ENCODE measurements at regions not wholly inside any gene's neighbourhood (a gene's known extent, or its start where the extent isn't known, plus 50 kb on each side); places are given as distances from the start of the nearest gene placed in this dataset.
"Not testable (repeated sequence)": the region's sequence is repeated elsewhere in the genome, so short reads cannot be mapped to it uniquely, and the experiment has no call there.

- ATAC-seq (ENCODE audit: low read depth) (no peak), DNase-seq (no peak)
- H3K4me3 ChIP-seq (ENCODE audit: control extremely low read depth in 1 of 5, extremely low read depth in 1 of 5, insufficient read depth in 1 of 5, low read depth in 2 of 5, low read length in 4 of 5): no peak overlapping the region
- H3K36me3 ChIP-seq (replicated peaks in 1 of 2; ENCODE audit: control extremely low read depth in 1 of 2, control insufficient read depth in 1 of 2, extremely low read depth in 1 of 2, insufficient read depth in 2 of 2, low read length in 1 of 2): no peaks in the 10 kb centered on the region
- H3K27me3 ChIP-seq (replicated peaks in 1 of 4; ENCODE audit: control extremely low read depth in 1 of 4, control insufficient read depth in 3 of 4, insufficient read depth in 4 of 4, low read length in 3 of 4): no peaks in the 10 kb centered on the region
- no peak overlapping the region for H2AFZ ChIP-seq (ENCODE audit: insufficient read depth, low read depth, low read length, poor library complexity, severe bottlenecking)
- H4K20me1 ChIP-seq (ENCODE audit: control insufficient read depth, insufficient read depth, low read length, poor library complexity, severe bottlenecking): no peaks in the 10 kb centered on the region
- H3K9ac ChIP-seq (ENCODE audit: low read length): no peak overlapping the region
- CTCF ChIA-PET: no interaction called here
- POLR2A ChIA-PET: no interaction called here
- WGBS (ENCODE audit: insufficient coverage): 91% methylated on average over 1 of the region's 2 CpGs
- intact Hi-C loops (cut with micrococcal nuclease): no loop called here
- H3K9me3 ChIP-seq (ENCODE audit: control extremely low read depth in 1 of 3, control insufficient read depth in 2 of 3, insufficient read depth in 1 of 3, low read length in 2 of 3): peaks cover 0 to 3% (median 0%) of the 10 kb centered on the region in 3 donors
- Mint-ChIP-seq H3K4me1 (no peaks in the 10 kb centered on the region), H3K27me3 (no peaks in the 10 kb centered on the region), H3K27ac (no peak overlapping the region), H3K4me3 (no peak overlapping the region), H3K9me3 (ENCODE audit: insufficient read depth) (no peaks in the 10 kb centered on the region)
- TF ChIP-seq EZH2 (IDR thresholded peaks at IDR 0.05; ENCODE audit: borderline replicate concordance, insufficient read depth, low read depth, low read length, poor library complexity, severe bottlenecking): no peak
- TF ChIP-seq CTCF (IDR thresholded peaks at IDR 0.05): no peak
- no peaks in the 10 kb centered on the region for H3K4me1 ChIP-seq (ENCODE audit: control insufficient read depth in 2 of 2, insufficient read depth in 2 of 2, low read length in 2 of 2)
- no peak overlapping the region for H3K27ac ChIP-seq (ENCODE audit: low read length in 2 of 2)
- no peak overlapping the region for H3K4me2 ChIP-seq (replicated peaks; ENCODE audit: low read depth, low read length, poor library complexity, severe bottlenecking)
- no peaks in the 10 kb centered on the region for H3K79me2 ChIP-seq (ENCODE audit: control insufficient read depth, insufficient read depth, low read length)
Measured at GRCh38 chr16:65244787-65245186, 122.9 kb upstream of the CDH11 start.

- ChIA-PET POLR2A (no interaction called here), CTCF (no interaction called here)
- no peak overlapping the region for H3K9ac ChIP-seq (ENCODE audit: low read length)
- H4K20me1 ChIP-seq (ENCODE audit: control insufficient read depth, insufficient read depth, low read length, poor library complexity, severe bottlenecking): no peaks in the 10 kb centered on the region
- H3K4me3 ChIP-seq (ENCODE audit: control extremely low read depth in 1 of 5, extremely low read depth in 1 of 5, insufficient read depth in 1 of 5, low read depth in 2 of 5, low read length in 4 of 5): no peak overlapping the region
- Mint-ChIP-seq H3K27ac (no peak overlapping the region), H3K4me3 (no peak overlapping the region), H3K4me1 (no peaks in the 10 kb centered on the region), H3K27me3 (no peaks in the 10 kb centered on the region), H3K9me3 (ENCODE audit: insufficient read depth) (no peaks in the 10 kb centered on the region)
- no peak overlapping the region for H3K27ac ChIP-seq (ENCODE audit: low read length in 2 of 2)
- H3K79me2 ChIP-seq (ENCODE audit: control insufficient read depth, insufficient read depth, low read length): no peaks in the 10 kb centered on the region
- H3K36me3 ChIP-seq (replicated peaks in 1 of 2; ENCODE audit: control extremely low read depth in 1 of 2, control insufficient read depth in 1 of 2, extremely low read depth in 1 of 2, insufficient read depth in 2 of 2, low read length in 1 of 2): no peaks in the 10 kb centered on the region
- DNase-seq: no peak
- intact Hi-C loops (cut with micrococcal nuclease): no loop called here
- H3K9me3 ChIP-seq (ENCODE audit: control extremely low read depth in 1 of 3, control insufficient read depth in 2 of 3, insufficient read depth in 1 of 3, low read length in 2 of 3): peaks cover 0 to 4% (median 0%) of the 10 kb centered on the region in 3 donors
- no peak overlapping the region for H3K4me2 ChIP-seq (replicated peaks; ENCODE audit: low read depth, low read length, poor library complexity, severe bottlenecking)
- ATAC-seq (ENCODE audit: low read depth): no peak
- H3K27me3 ChIP-seq (replicated peaks in 1 of 4; ENCODE audit: control extremely low read depth in 1 of 4, control insufficient read depth in 3 of 4, insufficient read depth in 4 of 4, low read length in 3 of 4): no peaks in the 10 kb centered on the region
- TF ChIP-seq EZH2 (IDR thresholded peaks at IDR 0.05; ENCODE audit: borderline replicate concordance, insufficient read depth, low read depth, low read length, poor library complexity, severe bottlenecking): no peak
- TF ChIP-seq CTCF (IDR thresholded peaks at IDR 0.05): no peak
- no peak overlapping the region for H2AFZ ChIP-seq (ENCODE audit: insufficient read depth, low read depth, low read length, poor library complexity, severe bottlenecking)
- 100% methylated on average over 1 of the region's 9 CpGs for WGBS (ENCODE audit: insufficient coverage)
- no peaks in the 10 kb centered on the region for H3K4me1 ChIP-seq (ENCODE audit: control insufficient read depth in 2 of 2, insufficient read depth in 2 of 2, low read length in 2 of 2)
Measured at GRCh38 chr16:65235339-65236177, 113.7 kb upstream of the CDH11 start.

GRCh38 chr16:65234721-65235320 lies 113.0 kb upstream of the CDH11 start:
- CTCF ChIA-PET; H3K27ac Mint-ChIP-seq; H3K4me2 ChIP-seq (replicated peaks; ENCODE audit: low read depth, low read length, poor library complexity, severe bottlenecking); H3K79me2 ChIP-seq (ENCODE audit: control insufficient read depth, insufficient read depth, low read length); H4K20me1 ChIP-seq (ENCODE audit: control insufficient read depth, insufficient read depth, low read length, poor library complexity, severe bottlenecking); intact Hi-C loops (cut with micrococcal nuclease); H3K4me3 Mint-ChIP-seq; H3K4me1 ChIP-seq (ENCODE audit: control insufficient read depth in 2 of 2, insufficient read depth in 2 of 2, low read length in 2 of 2); H3K4me1 Mint-ChIP-seq; POLR2A ChIA-PET; ATAC-seq (ENCODE audit: low read depth); H3K9me3 ChIP-seq (ENCODE audit: control extremely low read depth in 1 of 3, control insufficient read depth in 2 of 3, insufficient read depth in 1 of 3, low read length in 2 of 3); H3K9me3 Mint-ChIP-seq (ENCODE audit: insufficient read depth); H3K27me3 Mint-ChIP-seq; H3K27ac ChIP-seq (ENCODE audit: low read length in 2 of 2); H2AFZ ChIP-seq (ENCODE audit: insufficient read depth, low read depth, low read length, poor library complexity, severe bottlenecking); H3K4me3 ChIP-seq (ENCODE audit: control extremely low read depth in 1 of 5, extremely low read depth in 1 of 5, insufficient read depth in 1 of 5, low read depth in 2 of 5, low read length in 4 of 5); H3K9ac ChIP-seq (ENCODE audit: low read length); H3K27me3 ChIP-seq (replicated peaks in 1 of 4; ENCODE audit: control extremely low read depth in 1 of 4, control insufficient read depth in 3 of 4, insufficient read depth in 4 of 4, low read length in 3 of 4); DNase-seq; H3K36me3 ChIP-seq (replicated peaks in 1 of 2; ENCODE audit: control extremely low read depth in 1 of 2, control insufficient read depth in 1 of 2, extremely low read depth in 1 of 2, insufficient read depth in 2 of 2, low read length in 1 of 2): not testable (repeated sequence)
- WGBS (ENCODE audit: insufficient coverage): 73% methylated on average over 4 of the region's 16 CpGs
